GM18858 (cell line): ENCODE measurements at regions not wholly inside any gene's neighbourhood (a gene's known extent, or its start where the extent isn't known, plus 50 kb on each side); places are given as distances from the start of the nearest gene placed in this dataset.

Source experiments
- ATAC-seq: cut with Tn5 transposase; IDR thresholded peaks from one replicate; pipeline ENCODE4 v1.9.1; 2021; ENCODE audit not compliant: unreplicated experiment

GRCh38 chr3:21142949-21143348 is 608.1 kb downstream of the ZNF385D start:
- ATAC-seq, result no peak

- ATAC-seq, result no peak
These were observed 609.0 kb downstream of the ZNF385D start for GRCh38 chr3:21142031-21142430.

GRCh38 chr3:21140785-21141184 is 610.2 kb downstream of the ZNF385D start:
- no peak for ATAC-seq

GRCh38 chr3:21138085-21138484 is 612.9 kb downstream of the ZNF385D start:
- no peak for ATAC-seq

GRCh38 chr3:21132896-21133295 is 618.1 kb downstream of the ZNF385D start:
- no peak for ATAC-seq

GRCh38 chr3:21120826-21121225 is 630.2 kb downstream of the ZNF385D start:
- no peak for ATAC-seq

GRCh38 chr3:21117370-21117769 is 633.6 kb downstream of the ZNF385D start:
- no peak for ATAC-seq

- ATAC-seq, result no peak
These were observed 642.0 kb downstream of the ZNF385D start for GRCh38 chr3:21109056-21109455.

GRCh38 chr3:21105784-21106183 is 645.2 kb downstream of the ZNF385D start:
- ATAC-seq, result no peak

- no peak for ATAC-seq
These were observed 650.2 kb downstream of the ZNF385D start for GRCh38 chr3:21100656-21101359.

- ATAC-seq, result no peak
These were observed 656.3 kb downstream of the ZNF385D start for GRCh38 chr3:21094686-21095085.

GRCh38 chr3:21073561-21073960 is 677.4 kb downstream of the ZNF385D start:
- no peak for ATAC-seq

GRCh38 chr3:21067031-21067813 is 683.8 kb downstream of the ZNF385D start:
- no peak for ATAC-seq

GRCh38 chr3:21062831-21063294 is 688.1 kb downstream of the ZNF385D start:
- no peak for ATAC-seq

- ATAC-seq, result no peak
These were observed 691.6 kb downstream of the ZNF385D start for GRCh38 chr3:21059404-21059803.

- ATAC-seq, result no peak
These were observed 694.7 kb downstream of the ZNF385D start for GRCh38 chr3:21056293-21056692.

- no peak for ATAC-seq
These were observed 696.0 kb downstream of the ZNF385D start for GRCh38 chr3:21055015-21055414.

- no peak for ATAC-seq
These were observed 696.9 kb downstream of the ZNF385D start for GRCh38 chr3:21054064-21054463.

GRCh38 chr3:21049334-21050062 is 701.5 kb downstream of the ZNF385D start:
- no peak for ATAC-seq

GRCh38 chr3:21043139-21043538 is 707.9 kb downstream of the ZNF385D start:
- no peak for ATAC-seq

- ATAC-seq, result no peak
These were observed 708.8 kb downstream of the ZNF385D start for GRCh38 chr3:21042184-21042583.

- ATAC-seq, result no peak
These were observed 709.4 kb downstream of the ZNF385D start for GRCh38 chr3:21041621-21042020.
